Activated CD8-positive, alpha-beta T cell treated with anti-CD3 and anti-CD28 coated beads for 36 hours (primary cell): ENCODE measurements at regions not wholly inside any gene's neighbourhood (a gene's known extent, or its start where the extent isn't known, plus 50 kb on each side); places are given as distances from the start of the nearest gene placed in this dataset.
A peak's percentile ranks its signal among the peaks of the same experiment; 100 is the strongest.

Source experiments
- ATAC-seq: fragments of 200-7000 bp; cut with Tn5 transposase; one replicate; pipeline ENCODE4 v1.10.0; 2021; ENCODE audit warnings: mild to moderate bottlenecking, moderate library complexity
- CTCF ChIA-PET: fragments of 350-600 bp; sonication (Branson Sonifier 250); formaldehyde crosslinking; loops from one replicate; lab custom pipeline; 2021; ENCODE audit warnings: antibody characterized with exemption; lab: Charles Lee
- POLR2A ChIA-PET: fragments of 350-600 bp; sonication (Branson Sonifier 250); formaldehyde crosslinking; loops from one replicate; lab custom pipeline; 2021; ENCODE audit warnings: antibody characterized with exemption; lab: Charles Lee
- DNase-seq: peaks from one replicate; pipeline ENCODE4 v3.0.0-alpha.2; 2020
- H3K27ac Mint-ChIP-seq: one replicate; pipeline ENCODE4 v1.8.0; 2021; ENCODE audit warnings: mild to moderate bottlenecking, mixed read lengths
- H3K27me3 Mint-ChIP-seq: one replicate; pipeline ENCODE4 v1.8.0; 2021; ENCODE audit warnings: mixed read lengths
- H3K36me3 Mint-ChIP-seq: one replicate; pipeline ENCODE4 v1.8.0; 2021; ENCODE audit warnings: low read depth, mixed read lengths
- H3K4me1 Mint-ChIP-seq: one replicate; pipeline ENCODE4 v1.8.0; 2021; ENCODE audit warnings: low read depth, mixed read lengths
- H3K4me3 Mint-ChIP-seq: one replicate; pipeline ENCODE4 v1.8.0; 2021; ENCODE audit warnings: mild to moderate bottlenecking, moderate library complexity, mixed read lengths
- H3K9me3 Mint-ChIP-seq: one replicate; pipeline ENCODE4 v1.8.0; 2021; ENCODE audit warnings: mixed read lengths
- CTCF ChIP-seq: fragments of 200-600 bp; IDR thresholded peaks from one replicate; pipeline ENCODE4 v1.8.0; 2022; ENCODE audit warnings: antibody characterized with exemption, mild to moderate bottlenecking
- intact Hi-C: fragments of 100-400 bp; cut with micrococcal nuclease; formaldehyde crosslinking; loops from one replicate; pipeline ENCODE4 v1.10.0; 2022

DNA sequence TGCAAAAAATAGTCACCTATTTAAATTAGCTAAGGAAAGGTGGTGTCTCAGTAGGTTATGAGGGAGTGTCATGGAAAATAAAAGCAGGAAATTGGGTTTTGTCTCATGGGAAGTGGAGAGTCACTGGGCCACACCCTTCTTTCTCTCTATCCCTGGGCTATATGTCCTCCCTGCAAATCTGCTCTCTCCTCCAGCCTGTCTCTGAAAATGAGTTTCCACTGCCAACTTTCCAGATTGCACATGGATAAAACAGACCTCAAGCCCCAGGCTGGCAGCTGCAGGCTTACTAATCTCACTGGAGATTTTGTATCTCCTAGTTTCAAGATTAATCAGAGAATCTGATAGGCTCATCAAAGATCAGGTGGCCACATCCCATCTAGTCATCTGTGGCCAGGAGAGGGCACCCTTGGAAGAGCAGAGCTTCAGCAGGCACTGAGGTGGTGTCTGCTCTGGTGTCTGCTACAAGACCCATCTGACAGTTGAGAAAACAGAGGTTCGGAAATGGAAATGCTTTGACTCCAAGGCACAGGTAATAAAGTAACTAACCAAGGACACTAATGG is 178.9 kb downstream of the MSX2 start:
- DNase-seq = peak; percentile 6
- no peaks in the 10 kb centered on the region for H3K4me1 Mint-ChIP-seq
- CTCF ChIA-PET = interaction anchor here (1.5 kb wide), 1 partner anchor 10 kb away, joined by 3 read pairs; no protein-coding TSS in a partner anchor
- no peak for TF ChIP-seq CTCF
- no peak overlapping the region for H3K27ac Mint-ChIP-seq
- H3K4me3 Mint-ChIP-seq = no peak overlapping the region
- intact Hi-C loops = no loop called here
- H3K36me3 Mint-ChIP-seq = no peaks in the 10 kb centered on the region
- peaks cover 14% of the 10 kb centered on the region for H3K27me3 Mint-ChIP-seq
- POLR2A ChIA-PET = no interaction called here
- H3K9me3 Mint-ChIP-seq = no peaks in the 10 kb centered on the region
- no peak for ATAC-seq

DNA sequence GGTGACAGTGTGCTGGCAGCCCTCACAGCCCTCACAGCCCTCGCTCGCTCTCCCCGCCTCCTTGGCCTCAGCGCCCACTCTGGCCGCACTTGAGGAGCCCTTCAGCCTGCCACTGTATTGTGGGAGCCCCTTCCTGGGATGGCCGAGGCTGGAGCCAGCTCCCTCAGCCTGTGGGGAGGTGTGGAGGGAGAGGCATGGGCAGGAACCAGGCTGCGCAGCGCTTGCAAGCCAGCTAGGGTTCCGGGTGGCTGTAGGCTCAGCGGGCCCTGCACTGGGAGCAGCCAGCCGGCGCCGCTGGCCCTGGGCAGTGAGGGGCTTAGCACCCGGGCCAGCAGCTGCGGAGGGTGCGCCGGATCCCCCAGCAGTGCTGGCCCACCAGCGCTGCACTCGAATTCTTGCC is 177.0 kb downstream of the MSX2 start:
- H3K4me3 Mint-ChIP-seq = no peak overlapping the region
- H3K9me3 Mint-ChIP-seq = no peaks in the 10 kb centered on the region
- ATAC-seq (no peak), DNase-seq (no peak)
- H3K36me3 Mint-ChIP-seq = no peaks in the 10 kb centered on the region
- intact Hi-C loops = no loop called here
- H3K27ac Mint-ChIP-seq = no peak overlapping the region
- ChIA-PET POLR2A (no interaction called here), CTCF (no interaction called here)
- TF ChIP-seq CTCF = no peak
- H3K27me3 Mint-ChIP-seq = peaks cover 12% of the 10 kb centered on the region
- no peaks in the 10 kb centered on the region for H3K4me1 Mint-ChIP-seq

GRCh38 chr5:174900240-174900865 is 176.0 kb downstream of the MSX2 start:
- no peaks in the 10 kb centered on the region for H3K9me3 Mint-ChIP-seq
- ChIA-PET CTCF (interaction anchor here (1.0 kb wide), 1 partner anchor 9 kb away, joined by 4 read pairs; no protein-coding TSS in a partner anchor), POLR2A (interaction anchor here (1.0 kb wide), 1 partner anchor 772 kb away, joined by 3 read pairs; no protein-coding TSS in a partner anchor)
- peaks cover 10% of the 10 kb centered on the region for H3K27me3 Mint-ChIP-seq
- H3K4me3 Mint-ChIP-seq = no peak overlapping the region
- no peak for TF ChIP-seq CTCF
- ATAC-seq (no peak), DNase-seq (no peak)
- intact Hi-C loops = no loop called here
- H3K27ac Mint-ChIP-seq = no peak overlapping the region
- no peaks in the 10 kb centered on the region for H3K36me3 Mint-ChIP-seq
- no peaks in the 10 kb centered on the region for H3K4me1 Mint-ChIP-seq

GRCh38 chr5:174897281-174897950 is 173.0 kb downstream of the MSX2 start:
- peaks cover 2% of the 10 kb centered on the region for H3K9me3 Mint-ChIP-seq
- ChIA-PET CTCF (no interaction called here), POLR2A (no interaction called here)
- intact Hi-C loops = no loop called here
- peaks cover 7% of the 10 kb centered on the region for H3K27me3 Mint-ChIP-seq
- H3K36me3 Mint-ChIP-seq = no peaks in the 10 kb centered on the region
- ATAC-seq = no peak
- H3K4me3 Mint-ChIP-seq = no peak overlapping the region
- no peak overlapping the region for H3K27ac Mint-ChIP-seq
- H3K4me1 Mint-ChIP-seq = no peaks in the 10 kb centered on the region
- no peak for DNase-seq
- no peak for TF ChIP-seq CTCF

DNA sequence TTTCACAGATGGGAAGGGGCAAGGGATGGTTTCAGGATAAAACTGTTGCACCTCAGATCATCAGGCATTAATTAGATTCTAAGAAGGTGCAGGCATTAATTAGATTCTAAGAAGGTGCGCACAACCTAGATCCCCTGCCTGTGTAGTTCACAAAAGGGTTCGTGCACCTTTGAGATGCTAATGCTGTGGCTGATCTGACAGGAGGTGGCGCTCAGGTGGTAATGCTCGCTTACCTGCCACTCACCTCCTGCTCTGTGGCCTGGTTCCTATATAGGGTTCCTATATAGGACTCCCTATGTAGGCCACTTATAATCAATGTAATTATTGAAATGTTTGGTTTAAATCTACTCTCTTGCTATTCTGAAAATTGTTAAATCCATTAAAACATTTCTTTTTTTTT is 171.0 kb downstream of the MSX2 start:
- H3K4me1 Mint-ChIP-seq = no peaks in the 10 kb centered on the region
- no peaks in the 10 kb centered on the region for H3K36me3 Mint-ChIP-seq
- DNase-seq (no peak), ATAC-seq (no peak)
- intact Hi-C loops = no loop called here
- CTCF ChIA-PET = no interaction called here
- no peak for TF ChIP-seq CTCF
- H3K9me3 Mint-ChIP-seq = peaks cover 2% of the 10 kb centered on the region
- POLR2A ChIA-PET = no interaction called here
- H3K27me3 Mint-ChIP-seq = peaks cover 5% of the 10 kb centered on the region
- H3K4me3 Mint-ChIP-seq = no peak overlapping the region
- H3K27ac Mint-ChIP-seq = no peak overlapping the region
